Central memory CD8-positive, alpha-beta T cell (primary cell): ENCODE measurements at regions not wholly inside any gene's neighbourhood (a gene's known extent, or its start where the extent isn't known, plus 50 kb on each side); places are given as distances from the start of the nearest gene placed in this dataset.

Source experiments
- ATAC-seq: fragments of 150-1000 bp; cut with Tn5 transposase; replicated peaks from 2 replicates; pipeline ENCODE4 v1.10.0; 2022; ENCODE audit warnings: mild to moderate bottlenecking, moderate FRiP score, moderate number of reproducible peaks; ENCODE audit not compliant: poor library complexity, severe bottlenecking; ENCODE audit errors: extremely low read depth
- DNase-seq, 2 donors: peaks; one replicate each; pipeline ENCODE4 v3.0.0; 2021; ENCODE audit warnings: low spot score in 2 of 2
- H3K27ac Mint-ChIP-seq: one replicate; pipeline ENCODE4 v1.8.0; 2022; ENCODE audit warnings: low read depth, mild to moderate bottlenecking, moderate library complexity, mixed read lengths
- H3K27me3 Mint-ChIP-seq: one replicate; pipeline ENCODE4 v1.8.0; 2022; ENCODE audit warnings: mixed read lengths
- H3K36me3 Mint-ChIP-seq: one replicate; pipeline ENCODE4 v1.8.0; 2022; ENCODE audit warnings: mild to moderate bottlenecking, moderate library complexity, mixed read lengths; ENCODE audit not compliant: insufficient read depth
- H3K4me1 Mint-ChIP-seq: one replicate; pipeline ENCODE4 v1.8.0; 2022; ENCODE audit warnings: mixed read lengths
- H3K4me3 Mint-ChIP-seq: one replicate; pipeline ENCODE4 v1.8.0; 2022; ENCODE audit warnings: mild to moderate bottlenecking, moderate library complexity, mixed read lengths
- H3K9me3 Mint-ChIP-seq: one replicate; pipeline ENCODE4 v1.8.0; 2022; ENCODE audit warnings: mixed read lengths

DNA sequence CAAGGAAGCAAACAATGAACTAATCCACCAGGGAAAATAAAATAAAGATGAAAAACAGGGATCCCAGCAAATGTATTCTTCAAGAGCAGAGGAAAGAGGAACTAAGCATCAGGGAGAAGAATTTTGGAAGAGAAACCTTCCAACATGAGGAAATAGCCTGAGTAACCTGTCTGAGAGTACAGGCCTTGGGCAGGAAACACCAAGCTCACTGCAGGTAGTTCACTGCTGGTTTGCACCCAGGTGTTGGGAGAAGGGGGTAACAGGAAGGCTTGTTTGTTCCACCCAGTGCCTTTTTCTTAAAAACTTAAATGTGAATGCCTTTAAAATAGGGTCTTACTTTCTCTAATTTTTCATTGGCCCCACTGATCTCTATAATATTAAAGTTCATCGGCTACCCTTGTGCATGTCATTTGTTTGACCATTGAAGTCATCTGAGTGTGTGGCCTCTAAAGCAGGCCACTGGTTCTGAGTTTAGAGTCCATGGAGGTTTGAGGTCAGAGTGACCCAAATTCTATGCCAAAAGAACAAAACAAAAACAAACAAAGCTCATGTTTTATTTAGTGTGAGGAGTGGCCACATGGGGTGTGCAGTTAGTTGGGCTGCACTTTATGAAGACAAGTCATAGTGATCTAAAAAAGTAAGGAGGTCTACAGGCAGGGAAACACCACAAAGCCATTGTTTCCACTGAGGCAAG, 62.9 kb upstream of the COX10 start:
- DNase-seq: no peak
- Mint-ChIP-seq H3K27me3 (peaks cover 2% of the 10 kb centered on the region), H3K27ac (no peak overlapping the region), H3K4me3 (no peak overlapping the region), H3K4me1 (no peaks in the 10 kb centered on the region), H3K36me3 (no peaks in the 10 kb centered on the region), H3K9me3 (no peaks in the 10 kb centered on the region)
- no peak for ATAC-seq

DNA sequence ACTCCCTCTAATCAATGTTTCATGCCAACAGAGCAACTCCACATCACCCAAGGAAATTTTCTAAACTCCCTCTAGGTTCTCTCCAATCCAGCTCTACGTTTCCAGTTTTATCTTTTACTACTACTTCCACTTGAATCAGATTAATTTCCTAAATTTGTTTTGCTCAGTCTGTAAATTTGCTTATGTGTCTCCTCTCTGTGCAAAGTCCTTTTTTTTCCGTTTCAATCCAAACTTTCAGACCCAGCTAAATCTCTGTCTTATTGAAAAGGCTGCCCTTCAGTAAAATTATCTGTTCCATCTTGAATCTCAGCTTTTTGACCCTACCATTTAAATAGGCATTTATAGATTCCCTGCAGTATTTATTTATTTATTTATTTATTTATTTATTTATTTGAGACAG, 61.4 kb upstream of the COX10 start:
- ATAC-seq: no peak

DNA sequence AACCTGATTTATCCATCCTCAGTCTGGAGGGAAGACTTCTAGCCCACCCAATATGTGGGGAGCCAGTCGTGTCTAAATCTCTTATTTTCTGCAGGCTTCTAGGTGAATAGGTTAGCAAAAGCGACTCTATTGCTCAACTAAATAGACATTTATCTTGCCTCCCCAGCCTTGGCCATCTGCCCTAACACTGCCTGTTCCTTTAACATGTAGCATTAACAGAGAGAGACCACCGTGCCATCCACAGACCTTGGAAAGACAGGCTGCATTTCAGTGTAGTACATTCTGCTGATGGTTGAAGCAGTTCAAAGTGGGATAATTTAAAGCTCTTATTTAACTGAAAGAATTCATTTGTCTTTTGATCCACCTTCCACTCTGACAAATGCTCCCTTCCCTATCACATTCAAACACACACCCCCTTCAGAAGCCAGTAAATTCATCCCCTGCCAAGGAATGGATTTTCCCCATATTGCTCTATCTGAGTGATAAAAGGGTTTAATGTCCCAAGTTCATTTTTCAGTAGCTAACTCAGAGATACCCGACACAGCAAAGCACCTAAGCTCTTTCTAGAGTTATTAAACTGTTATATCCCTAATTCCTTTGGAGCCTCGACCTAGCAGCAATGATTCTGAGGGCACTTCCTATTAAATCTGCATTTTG, 58.1 kb upstream of the COX10 start:
- DNase-seq: no peak
- H3K9me3 Mint-ChIP-seq: no peaks in the 10 kb centered on the region

More for the DNA sequence above, 61.4 kb upstream of the COX10 start:
- Mint-ChIP-seq H3K27me3 (peaks cover 11% of the 10 kb centered on the region), H3K27ac (no peak overlapping the region), H3K4me3 (no peak overlapping the region), H3K9me3 (no peaks in the 10 kb centered on the region), H3K36me3 (no peaks in the 10 kb centered on the region), H3K4me1 (no peaks in the 10 kb centered on the region)
- no peak for DNase-seq

DNA sequence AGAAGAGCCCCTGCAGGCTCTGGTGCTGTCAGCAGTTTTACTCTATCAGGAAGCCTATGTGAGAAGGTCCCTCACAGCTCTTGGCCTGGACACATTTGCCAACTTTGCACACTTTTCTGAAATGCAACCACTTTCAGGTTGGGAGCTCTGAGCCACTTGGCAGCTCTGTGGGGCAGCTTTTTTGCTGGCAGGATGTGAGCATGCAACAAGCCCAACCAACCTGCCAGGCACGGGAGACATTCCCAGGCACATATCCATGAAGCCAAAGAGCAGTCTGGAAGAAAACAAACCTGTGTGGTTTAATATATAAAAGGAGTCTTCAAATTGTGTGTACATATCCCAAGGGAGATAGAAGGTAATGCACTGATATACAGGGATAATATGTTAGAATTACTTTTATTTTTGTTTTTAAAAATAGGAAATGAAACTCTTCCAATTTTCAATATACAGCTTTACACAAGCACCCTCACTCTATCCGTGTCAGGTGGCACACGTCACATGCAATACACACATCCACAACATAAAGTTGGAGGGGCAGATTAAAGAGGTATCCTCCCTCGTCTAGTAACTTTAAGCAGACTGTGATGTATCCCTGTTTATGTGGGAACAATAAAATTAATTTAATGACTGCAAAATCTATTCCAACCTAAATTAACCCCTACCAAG, 57.4 kb upstream of the COX10 start:
- H3K36me3 Mint-ChIP-seq: no peaks in the 10 kb centered on the region
- peaks cover 11% of the 10 kb centered on the region for H3K27me3 Mint-ChIP-seq
- H3K9me3 Mint-ChIP-seq: no peaks in the 10 kb centered on the region
- H3K27ac Mint-ChIP-seq: no peak overlapping the region
- no peak overlapping the region for H3K4me3 Mint-ChIP-seq
- ATAC-seq: no peak
- DNase-seq: no peak
- H3K4me1 Mint-ChIP-seq: no peaks in the 10 kb centered on the region

More for the DNA sequence above, 58.1 kb upstream of the COX10 start:
- peaks cover 11% of the 10 kb centered on the region for H3K27me3 Mint-ChIP-seq
- H3K27ac Mint-ChIP-seq: no peak overlapping the region
- H3K4me1 Mint-ChIP-seq: no peaks in the 10 kb centered on the region
- ATAC-seq: no peak
- no peaks in the 10 kb centered on the region for H3K36me3 Mint-ChIP-seq
- H3K4me3 Mint-ChIP-seq: no peak overlapping the region

DNA sequence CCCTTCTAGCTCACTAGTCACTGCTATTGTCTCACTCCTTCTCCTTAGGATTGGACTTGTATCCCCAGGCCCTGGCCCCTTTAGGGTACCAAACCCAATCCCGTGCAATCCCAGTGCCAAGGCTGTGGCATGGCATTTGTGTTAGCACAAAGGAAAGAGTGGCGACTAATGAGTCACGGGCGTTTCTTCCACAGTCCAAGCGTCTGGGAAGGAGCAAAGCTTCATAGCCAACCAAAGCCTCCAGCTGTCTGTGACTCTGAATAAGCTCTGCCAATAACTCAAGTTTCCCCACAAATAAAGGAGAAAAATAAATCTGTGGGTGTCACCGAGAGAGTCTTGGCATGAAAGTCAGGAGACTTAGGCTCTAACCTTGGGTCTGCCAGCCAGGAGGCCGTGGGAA, 54.6 kb upstream of the COX10 start:
- ATAC-seq (no peak), DNase-seq (no peak)
- Mint-ChIP-seq H3K36me3 (peaks cover 3% of the 10 kb centered on the region), H3K4me3 (no peak overlapping the region), H3K27me3 (peaks cover 11% of the 10 kb centered on the region), H3K27ac (no peak overlapping the region), H3K9me3 (no peaks in the 10 kb centered on the region), H3K4me1 (no peaks in the 10 kb centered on the region)

DNA sequence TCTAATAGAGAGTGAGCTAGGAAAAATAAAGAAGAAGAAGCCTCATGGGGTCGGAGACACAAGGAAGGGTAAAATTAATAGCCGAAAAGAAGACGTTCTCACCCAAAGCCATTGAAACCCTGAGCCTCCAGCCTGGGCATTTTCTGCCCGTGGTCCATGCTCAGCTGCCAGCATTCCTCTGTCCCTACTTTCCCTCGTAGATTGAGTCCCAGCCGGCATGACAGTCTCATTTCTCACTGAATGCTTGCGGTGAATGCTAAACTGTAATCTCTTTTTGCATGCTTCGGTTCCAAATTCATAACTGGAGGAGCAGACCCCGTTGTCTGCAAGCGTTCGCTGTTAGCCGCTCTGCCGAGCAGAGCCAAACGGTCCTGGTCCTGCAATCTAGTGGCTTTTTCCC, 54.0 kb upstream of the COX10 start:
- no peak overlapping the region for H3K4me3 Mint-ChIP-seq
- no peak overlapping the region for H3K27ac Mint-ChIP-seq
- ATAC-seq (no peak), DNase-seq (no peak)
- no peaks in the 10 kb centered on the region for H3K4me1 Mint-ChIP-seq
- H3K27me3 Mint-ChIP-seq: peaks cover 11% of the 10 kb centered on the region
- peaks cover 3% of the 10 kb centered on the region for H3K36me3 Mint-ChIP-seq
- H3K9me3 Mint-ChIP-seq: no peaks in the 10 kb centered on the region

DNA sequence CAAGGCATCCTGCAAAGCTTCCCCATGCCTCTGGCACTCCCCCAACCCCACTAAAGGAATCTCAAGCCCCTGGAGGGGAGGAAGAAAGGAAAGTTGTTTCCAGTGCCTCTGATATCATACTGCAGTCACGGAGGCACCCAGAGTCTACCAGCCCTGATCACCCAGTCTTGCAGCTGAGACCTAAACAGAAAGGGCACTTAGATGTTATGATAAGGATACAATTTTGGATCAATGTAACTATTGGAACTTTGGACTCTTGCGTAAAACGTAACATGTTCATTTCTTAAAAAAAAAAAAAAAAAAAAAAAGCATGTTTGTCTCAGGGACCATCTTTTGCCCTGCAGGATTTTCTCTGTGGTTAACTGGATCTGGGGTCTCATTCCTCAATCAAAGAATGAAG, 52.4 kb upstream of the COX10 start:
- H3K36me3 Mint-ChIP-seq: peaks cover 3% of the 10 kb centered on the region
- no peak overlapping the region for H3K27ac Mint-ChIP-seq

DNA sequence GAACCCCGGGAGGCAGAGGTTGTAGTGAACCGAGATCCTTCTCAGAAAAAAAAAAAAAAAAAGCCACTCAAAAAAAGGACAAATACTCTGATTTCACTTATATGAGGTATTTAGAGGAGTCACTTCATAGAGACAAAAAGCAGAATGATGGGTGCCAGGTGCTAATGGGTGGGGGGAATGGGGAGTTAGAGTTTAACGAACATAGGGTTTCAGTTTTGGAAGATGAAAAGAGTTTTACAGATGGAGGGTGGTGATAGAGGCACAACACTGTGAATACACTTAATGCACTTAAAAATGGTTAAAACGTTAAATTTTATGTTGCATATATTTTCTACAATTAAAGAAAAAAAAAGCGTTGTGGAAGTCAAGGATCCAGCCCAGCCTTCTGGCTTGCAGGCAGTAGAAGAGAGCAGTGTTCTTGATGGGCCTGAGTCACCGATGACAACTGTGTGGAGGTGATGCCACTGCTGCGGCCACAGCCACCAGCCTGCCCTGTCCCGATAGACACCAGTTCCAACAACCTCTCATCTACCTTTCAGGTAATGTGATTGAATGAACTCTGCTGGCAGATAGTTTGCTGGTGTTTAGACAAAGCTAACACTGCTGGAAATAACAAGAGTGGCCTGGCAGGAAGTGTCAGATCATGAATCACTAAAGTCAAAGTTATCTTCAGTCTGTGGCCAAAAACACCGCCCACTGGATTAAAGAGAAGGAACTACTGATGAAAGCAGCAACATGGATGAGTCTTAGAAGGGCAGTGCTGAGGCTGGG, 49.9 kb upstream of the COX10 start:
- Mint-ChIP-seq H3K27ac (peak overlapping the region; percentile 44), H3K9me3 (no peaks in the 10 kb centered on the region), H3K36me3 (peaks cover 3% of the 10 kb centered on the region), H3K27me3 (no peaks in the 10 kb centered on the region), H3K4me1 (no peaks in the 10 kb centered on the region), H3K4me3 (no peak overlapping the region)
- DNase-seq (no peak), ATAC-seq (no peak)

More for the DNA sequence above, 52.4 kb upstream of the COX10 start:
- no peaks in the 10 kb centered on the region for H3K4me1 Mint-ChIP-seq
- H3K9me3 Mint-ChIP-seq: no peaks in the 10 kb centered on the region
- DNase-seq (no peak), ATAC-seq (no peak)
- no peak overlapping the region for H3K4me3 Mint-ChIP-seq
- H3K27me3 Mint-ChIP-seq: peaks cover 4% of the 10 kb centered on the region
